GM12878 (cell line): ENCODE measurements at regions not wholly inside any gene's neighbourhood (a gene's known extent, or its start where the extent isn't known, plus 50 kb on each side); places are given as distances from the start of the nearest gene placed in this dataset.

Experiments
- CTCF ChIP-seq, 3 experiments: IDR thresholded peaks in 2 of 3; conservative IDR thresholded peaks in 1 of 3; 2 replicates each; pipeline ENCODE4 v1.5.1; 2011; ENCODE audit warnings: low read depth in 3 of 3, low read length in 3 of 3, mild to moderate bottlenecking in 3 of 3, control low read depth in 2 of 3, moderate library complexity in 2 of 3, inconsistent platforms in 1 of 3, mixed read lengths in 1 of 3; ENCODE audit not compliant: control insufficient read depth in 2 of 3, insufficient read depth in 1 of 3; ENCODE audit errors: extremely low read depth in 1 of 3
- E2F4 ChIP-seq: IDR thresholded peaks from 2 replicates; pipeline ENCODE4 v1.6.1; 2012; ENCODE audit warnings: low read depth, low read length, improper control_type of control experiment
- EZH2 ChIP-seq: IDR thresholded peaks from 2 replicates; pipeline ENCODE4 v1.6.1; 2012; ENCODE audit warnings: low read depth, mild to moderate bottlenecking, control low read depth, inconsistent platforms, low read length, borderline replicate concordance; ENCODE audit not compliant: control insufficient read depth
- NFIC ChIP-seq: IDR thresholded peaks from 2 replicates; pipeline ENCODE4 v1.6.1; 2012; ENCODE audit warnings: low read depth, mild to moderate bottlenecking, inconsistent platforms, low read length, moderate library complexity
- POLR2A ChIP-seq: IDR thresholded peaks from 2 replicates; pipeline ENCODE4 v1.6.1; 2011; ENCODE audit warnings: low read depth, mild to moderate bottlenecking, low read length
- SMARCA5 ChIP-seq: fragments of 450-650 bp; IDR thresholded peaks from 2 replicates; pipeline ENCODE4 v1.6.1; 2017; ENCODE audit warnings: mild to moderate bottlenecking
- SMC3 ChIP-seq: IDR thresholded peaks from 2 replicates; pipeline ENCODE4 v1.6.1; 2011; ENCODE audit warnings: low read length, improper control_type of control experiment, borderline replicate concordance

- TF ChIP-seq SMARCA5 (no peak), E2F4 (no peak), SMC3 (no peak), POLR2A (no peak), CTCF (IDR thresholded peaks at IDR 0.05 in 2 of 3, conservative IDR thresholded peaks at IDR 0.05 in 1 of 3; ENCODE audit: control insufficient read depth in 2 of 3, extremely low read depth in 1 of 3, insufficient read depth in 1 of 3, low read depth in 3 of 3, low read length in 3 of 3) (no peak), EZH2 (no peak), NFIC (no peak)
These were observed 782.0 kb downstream of the MCTP2 start for GRCh38 chr15:95013381-95013780.
